TTC549 (cell line): ENCODE measurements at regions not wholly inside any gene's neighbourhood (a gene's known extent, or its start where the extent isn't known, plus 50 kb on each side); places are given as distances from the start of the nearest gene placed in this dataset.
"Not testable (repeated sequence)": the region's sequence is repeated elsewhere in the genome, so short reads cannot be mapped to it uniquely, and the experiment has no call there.

Experiments
- FAIRE-seq: peaks from 2 replicates; lab custom pipeline; 2012; peaks lifted over from hg19 to GRCh38; lab: Jason Lieb, UNC

DNA sequence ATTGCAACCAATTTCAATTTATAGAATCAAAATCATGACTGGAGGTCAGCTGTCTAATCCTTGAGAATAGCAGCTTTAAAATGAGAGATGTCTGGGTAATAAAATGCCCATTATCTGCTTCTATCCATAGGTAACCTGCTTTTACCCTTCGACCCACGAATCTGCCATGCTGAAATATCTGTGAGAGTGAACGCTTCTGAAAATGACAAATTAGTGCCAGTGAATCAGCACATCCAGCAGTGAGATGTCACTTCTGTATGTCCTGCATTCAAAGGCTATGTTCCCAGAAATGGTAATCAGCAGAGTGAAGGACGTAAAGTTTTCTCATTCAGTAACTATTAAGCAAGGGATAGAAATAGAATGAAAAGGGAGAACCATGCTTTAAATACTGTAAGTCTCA lies 532.4 kb upstream of the ITGA1 start:
- no peak for FAIRE-seq

- no peak for FAIRE-seq
These were observed 524.9 kb upstream of the ITGA1 start for GRCh38 chr5:52262844-52263243.

- FAIRE-seq, result no peak
These were observed 518.3 kb upstream of the ITGA1 start for GRCh38 chr5:52269401-52269800.

DNA sequence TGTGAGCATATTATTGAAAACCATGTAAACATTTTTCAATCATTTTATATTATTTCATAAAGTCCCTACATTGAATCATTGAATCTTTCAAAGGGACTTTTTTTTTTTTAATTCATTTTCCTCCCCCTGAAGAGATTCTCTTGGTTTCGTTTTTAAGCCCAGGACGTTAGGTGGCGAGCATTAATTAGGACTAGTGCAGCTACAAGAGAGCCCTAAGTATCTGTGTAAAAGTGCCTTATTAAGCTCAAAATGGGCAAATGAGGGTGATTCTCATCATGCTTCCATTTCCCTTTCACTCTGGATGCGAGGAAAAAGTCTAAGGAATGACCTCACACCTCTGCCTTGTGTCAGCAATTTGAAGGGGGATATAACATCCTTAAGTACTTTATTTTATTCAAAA lies 517.9 kb upstream of the ITGA1 start:
- FAIRE-seq, result no peak

DNA sequence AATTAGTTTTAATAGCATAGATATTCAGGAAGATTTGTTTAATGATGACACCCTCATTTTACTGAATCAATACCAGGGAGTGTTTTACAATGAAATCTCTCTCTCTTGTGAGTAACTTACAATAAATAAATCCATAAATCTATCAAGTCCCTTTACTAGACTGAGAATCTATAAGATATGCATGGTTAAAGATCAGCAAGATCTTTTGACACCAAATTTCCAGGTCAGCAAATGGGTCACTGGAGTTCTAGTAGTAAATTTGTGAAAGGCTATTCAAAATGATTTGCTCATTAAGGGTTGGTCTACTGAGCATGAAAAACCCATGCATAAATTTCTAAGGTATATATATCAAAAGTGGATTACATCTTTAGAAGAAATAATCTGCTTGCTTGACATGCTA lies 512.1 kb upstream of the ITGA1 start:
- FAIRE-seq, result no peak

GRCh38 chr5:52277101-52277500 lies 510.6 kb upstream of the ITGA1 start:
- FAIRE-seq, result no peak

DNA sequence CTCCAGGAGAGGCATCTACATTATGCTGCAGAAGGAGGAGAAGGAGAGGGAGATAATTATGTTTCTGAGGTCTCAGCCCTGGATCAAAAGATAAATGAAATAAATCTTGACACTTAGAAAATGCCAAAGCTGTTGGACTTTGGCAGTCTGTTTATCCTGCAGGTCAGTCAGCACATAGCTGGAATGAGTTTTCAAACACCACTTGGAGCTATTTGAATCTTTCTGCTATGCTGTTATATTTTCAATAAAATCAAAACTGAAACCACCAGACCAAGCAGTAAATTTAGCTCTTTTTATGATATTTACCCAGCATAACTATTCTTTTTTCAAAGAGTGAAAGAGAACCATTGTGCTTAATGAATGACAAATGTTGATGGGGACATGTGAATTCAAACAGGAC lies 505.1 kb upstream of the ITGA1 start:
- FAIRE-seq, result no peak

DNA sequence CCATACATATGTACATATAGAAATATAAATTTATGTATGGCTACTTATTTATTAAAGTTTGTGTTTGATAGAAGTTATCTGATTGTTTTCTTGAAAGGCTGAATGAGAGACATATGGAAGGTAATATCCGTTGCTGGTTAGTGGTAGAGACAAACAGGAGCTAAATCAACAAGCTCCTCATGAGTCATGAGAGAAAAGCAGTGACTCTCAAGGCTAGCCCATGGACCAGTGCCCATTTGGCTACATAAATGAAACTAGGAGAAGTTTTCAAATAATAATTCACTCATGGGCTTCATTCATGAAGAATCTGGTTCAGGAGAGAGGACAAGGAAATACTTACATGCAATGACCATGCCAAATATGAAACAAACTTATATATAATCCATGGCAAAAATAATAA lies 504.5 kb upstream of the ITGA1 start:
- FAIRE-seq, result no peak

GRCh38 chr5:52300703-52301372 lies 486.9 kb upstream of the ITGA1 start:
- no peak for FAIRE-seq

DNA sequence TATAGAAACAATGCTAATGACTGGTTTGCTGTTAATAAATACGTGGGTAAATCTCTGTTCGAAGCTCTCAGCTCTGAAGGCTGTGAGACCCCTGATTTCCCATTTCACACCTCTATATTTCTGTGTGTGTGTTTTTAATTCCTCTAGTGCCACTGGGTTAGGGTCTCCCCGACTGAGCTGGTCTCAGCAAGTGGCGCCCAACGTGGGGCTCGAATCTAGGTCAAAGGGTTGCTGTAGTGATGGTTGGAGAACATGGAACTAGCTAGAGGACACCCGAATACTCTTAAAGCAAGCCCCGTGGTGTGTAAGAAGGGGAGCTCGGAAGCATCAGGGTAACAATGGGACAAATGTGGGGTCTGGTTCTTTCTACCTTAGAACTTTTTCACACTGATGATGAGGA lies 482.9 kb upstream of the ITGA1 start:
- FAIRE-seq, result not testable (repeated sequence)

- no peak for FAIRE-seq
These were observed 459.4 kb upstream of the ITGA1 start for GRCh38 chr5:52328220-52328806.

- FAIRE-seq, result no peak
These were observed 456.0 kb upstream of the ITGA1 start for GRCh38 chr5:52331725-52332124.

DNA sequence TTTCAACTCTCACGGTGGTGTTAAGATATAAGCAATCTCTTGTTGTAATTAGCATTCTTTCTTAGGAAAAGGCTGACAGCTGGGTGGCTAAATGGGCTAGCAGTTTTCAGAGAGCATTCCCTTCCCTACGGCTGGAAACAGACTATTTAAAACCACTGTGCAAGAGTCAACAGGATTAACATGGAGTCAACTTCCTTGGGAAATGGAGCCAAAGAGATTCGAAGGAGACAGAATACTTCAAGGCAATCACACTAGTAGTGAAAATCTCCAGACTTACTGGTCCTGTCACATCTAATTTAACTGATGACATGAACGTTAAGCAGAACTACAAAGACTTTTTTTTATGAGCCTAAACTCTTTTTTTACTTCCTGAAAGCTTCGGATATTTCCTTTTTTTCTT lies 453.3 kb upstream of the ITGA1 start:
- no peak for FAIRE-seq

- FAIRE-seq, result no peak
These were observed 448.4 kb upstream of the ITGA1 start for GRCh38 chr5:52339285-52339684.

GRCh38 chr5:52342361-52342760 lies 445.4 kb upstream of the ITGA1 start:
- no peak for FAIRE-seq

DNA sequence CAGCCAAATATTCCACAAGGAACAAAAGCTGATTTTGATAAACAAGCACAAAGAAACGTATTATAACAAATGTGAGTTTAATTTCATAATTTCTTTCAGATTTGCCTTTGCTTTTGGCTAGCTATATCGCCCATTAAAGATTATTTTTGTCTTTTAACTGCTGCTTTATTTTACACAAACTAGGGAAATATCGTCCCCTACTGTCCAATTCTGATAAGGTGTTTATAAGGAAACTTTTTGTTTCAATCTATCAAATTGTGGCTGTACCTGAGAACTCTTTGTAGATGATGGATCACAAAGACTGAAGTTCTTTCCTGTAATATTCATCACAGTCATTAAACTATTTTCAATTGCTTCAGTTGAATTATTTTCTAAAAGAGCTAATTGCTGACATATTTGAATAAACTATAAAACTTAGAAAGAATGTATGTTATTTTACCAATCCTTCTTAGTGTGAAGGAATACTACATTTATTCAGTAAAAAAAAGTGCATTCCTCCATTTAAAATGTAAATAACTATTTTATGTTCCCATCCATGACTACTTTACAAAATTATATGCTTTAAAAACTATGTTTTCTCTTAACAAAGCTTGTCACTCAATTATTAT lies 431.3 kb upstream of the ITGA1 start:
- FAIRE-seq, result no peak

DNA sequence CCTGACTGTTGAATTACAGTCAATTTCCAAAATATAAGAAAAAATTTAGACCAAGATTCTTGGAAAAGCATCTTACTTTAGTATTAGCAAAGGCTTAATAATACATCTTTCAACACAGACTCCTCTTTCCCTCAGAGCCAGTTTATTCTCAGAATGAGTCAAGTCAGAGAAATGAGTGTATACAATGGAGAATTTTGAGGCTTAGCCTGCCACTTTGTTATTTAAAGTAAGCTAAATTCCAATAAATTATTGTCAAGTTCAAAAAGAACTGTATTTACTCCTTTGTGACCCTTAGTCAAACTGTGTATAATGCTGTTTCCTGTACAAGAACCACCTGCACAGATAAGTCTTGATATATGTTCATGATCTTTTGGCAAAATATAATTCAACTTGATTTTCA lies 428.5 kb upstream of the ITGA1 start:
- no peak for FAIRE-seq

GRCh38 chr5:52360985-52361384 lies 426.7 kb upstream of the ITGA1 start:
- no peak for FAIRE-seq

DNA sequence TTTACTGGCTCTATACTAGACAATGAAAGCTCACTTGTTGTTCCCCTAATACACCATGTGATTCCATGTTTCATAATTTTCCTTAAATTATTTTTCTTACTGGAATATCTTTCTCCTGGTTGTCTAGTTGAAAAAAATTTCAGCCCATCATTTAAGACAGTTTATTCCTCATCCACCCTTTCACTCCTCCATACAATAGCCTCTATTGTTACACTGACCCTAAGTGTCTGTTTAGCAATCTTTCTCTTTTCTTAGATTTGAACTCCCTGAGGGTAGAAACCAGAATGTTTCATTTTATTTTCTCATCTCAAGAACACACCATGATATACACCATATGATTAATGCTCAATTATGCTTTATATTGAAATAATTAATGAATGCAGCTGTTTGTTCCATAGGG lies 413.4 kb upstream of the ITGA1 start:
- FAIRE-seq, result no peak

GRCh38 chr5:52375969-52376368 lies 411.7 kb upstream of the ITGA1 start:
- no peak for FAIRE-seq

- FAIRE-seq, result no peak
These were observed 411.1 kb upstream of the ITGA1 start for GRCh38 chr5:52376592-52376991.

DNA sequence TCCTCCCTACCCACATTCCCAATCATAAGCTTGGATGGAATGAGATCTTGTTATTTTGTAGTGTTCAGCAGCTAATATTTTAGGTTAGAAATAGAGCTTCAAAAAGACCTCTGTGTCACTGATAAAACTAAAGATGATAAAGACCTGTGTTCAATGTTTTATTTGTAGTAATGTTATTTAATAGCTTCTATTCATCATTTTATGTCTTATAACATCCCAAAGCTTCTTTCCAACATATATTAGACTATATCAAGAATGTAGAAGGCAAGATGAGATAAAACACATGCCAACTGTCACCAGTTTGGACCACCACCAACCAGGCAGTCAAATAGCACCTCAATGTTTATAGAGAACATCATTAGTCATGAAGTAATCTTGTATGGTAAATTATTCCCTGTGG lies 409.5 kb upstream of the ITGA1 start:
- FAIRE-seq, result no peak

GRCh38 chr5:52388349-52388748 lies 399.4 kb upstream of the ITGA1 start:
- no peak for FAIRE-seq

GRCh38 chr5:52392321-52392720 lies 395.4 kb upstream of the ITGA1 start:
- FAIRE-seq, result no peak
